SK-N-MC (cell line): ENCODE measurements at regions not wholly inside any gene's neighbourhood (a gene's known extent, or its start where the extent isn't known, plus 50 kb on each side); places are given as distances from the start of the nearest gene placed in this dataset.
A peak's percentile ranks its signal among the peaks of the same experiment; 100 is the strongest.

Source experiments
- DNase-seq: peaks from one replicate; pipeline ENCODE4 v3.0.0-alpha.2; 2011; ENCODE audit warnings: low read depth, low spot score
- H3K27ac ChIP-seq: fragments of 200-600 bp; sonication (generic); 2 replicates; pipeline ENCODE4 v1.5.1; 2016; ENCODE audit warnings: mixed run types
- H3K36me3 ChIP-seq: fragments of 200-600 bp; sonication (generic); 2 replicates; pipeline ENCODE4 v1.6.1; 2017; ENCODE audit warnings: antibody characterized with exemption, low read length, mixed read lengths; ENCODE audit not compliant: insufficient read depth
- H3K4me3 ChIP-seq: fragments of 200-600 bp; sonication (generic); 2 replicates; pipeline ENCODE4 v1.5.1; 2016
- H3K9ac ChIP-seq: fragments of 200-600 bp; sonication (generic); 2 replicates; pipeline ENCODE4 v1.8.0; 2017; ENCODE audit warnings: mixed run types, mixed read lengths; ENCODE audit not compliant: insufficient read length
- H3K9me3 ChIP-seq: fragments of 200-600 bp; sonication (generic); 2 replicates; pipeline ENCODE4 v1.6.1; 2017; ENCODE audit warnings: low read depth, mild to moderate bottlenecking, antibody characterized with exemption, low read length, moderate library complexity, mixed read lengths
- EZH2 ChIP-seq: fragments of 200-600 bp; sonication (generic); IDR thresholded peaks from one replicate; pipeline ENCODE4 v1.6.1; 2017; ENCODE audit warnings: antibody characterized with exemption
- FOXP2 ChIP-seq: optimal IDR thresholded peaks from 2 replicates; pipeline ENCODE3; 2011; ENCODE audit warnings: mild to moderate bottlenecking, moderate library complexity; ENCODE audit not compliant: insufficient read depth; ENCODE audit errors: extremely low read length, control extremely low read depth
- POLR2AphosphoS5 ChIP-seq: IDR thresholded peaks from 2 replicates; pipeline ENCODE4 v1.6.1; 2012; ENCODE audit warnings: mild to moderate bottlenecking, low read depth, low read length, borderline replicate concordance

- Histone ChIP-seq H3K9ac (no peak overlapping the region), H3K27ac (no peak overlapping the region), H3K36me3 (no peaks in the 10 kb centered on the region), H3K9me3 (no peaks in the 10 kb centered on the region), H3K4me3 (no peak overlapping the region)
- no peak for TF ChIP-seq POLR2AphosphoS5
- no peak for TF ChIP-seq EZH2
- TF ChIP-seq FOXP2, result no peak
- DNase-seq, result no peak
Measured at GRCh38 chr4:115279330-115279729, 165.9 kb upstream of the NDST4 start.

GRCh38 chr4:115278830-115279229, 165.4 kb upstream of the NDST4 start:
- Histone ChIP-seq H3K27ac (no peak overlapping the region), H3K4me3 (no peak overlapping the region), H3K9ac (no peak overlapping the region), H3K9me3 (no peaks in the 10 kb centered on the region), H3K36me3 (no peaks in the 10 kb centered on the region)
- TF ChIP-seq POLR2AphosphoS5 (no peak), FOXP2 (no peak), EZH2 (no peak)
- no peak for DNase-seq

- DNase-seq, result no peak
- no peak for TF ChIP-seq FOXP2
- TF ChIP-seq POLR2AphosphoS5, result no peak
- no peak for TF ChIP-seq EZH2
- no peaks in the 10 kb centered on the region for H3K9me3 ChIP-seq
- no peak overlapping the region for H3K9ac ChIP-seq
- H3K27ac ChIP-seq, result peak overlapping the region; percentile 62
- H3K36me3 ChIP-seq, result no peaks in the 10 kb centered on the region
- H3K4me3 ChIP-seq, result no peak overlapping the region
Measured at GRCh38 chr4:115275615-115276014, 162.2 kb upstream of the NDST4 start.

GRCh38 chr4:115274545-115274944, 161.1 kb upstream of the NDST4 start:
- no peak overlapping the region for H3K4me3 ChIP-seq
- no peak overlapping the region for H3K27ac ChIP-seq
- no peak overlapping the region for H3K9ac ChIP-seq
- peak; percentile 60 for DNase-seq
- H3K36me3 ChIP-seq, result no peaks in the 10 kb centered on the region
- no peaks in the 10 kb centered on the region for H3K9me3 ChIP-seq
- no peak for TF ChIP-seq FOXP2
- TF ChIP-seq POLR2AphosphoS5, result peak; percentile 68; the same call in 1 of the 2 replicates
- TF ChIP-seq EZH2, result no peak

- no peak overlapping the region for H3K4me3 ChIP-seq
- H3K9me3 ChIP-seq, result no peaks in the 10 kb centered on the region
- DNase-seq, result no peak
- no peak overlapping the region for H3K27ac ChIP-seq
- TF ChIP-seq POLR2AphosphoS5, result no peak
- TF ChIP-seq FOXP2, result no peak
- TF ChIP-seq EZH2, result no peak
- no peak overlapping the region for H3K9ac ChIP-seq
- H3K36me3 ChIP-seq, result no peaks in the 10 kb centered on the region
Measured at GRCh38 chr4:115272594-115272993, 159.2 kb upstream of the NDST4 start.

GRCh38 chr4:115272185-115272584, 158.8 kb upstream of the NDST4 start:
- no peak for DNase-seq
- TF ChIP-seq FOXP2, result no peak
- no peak for TF ChIP-seq EZH2
- TF ChIP-seq POLR2AphosphoS5, result no peak
- no peak overlapping the region for H3K27ac ChIP-seq
- H3K36me3 ChIP-seq, result no peaks in the 10 kb centered on the region
- no peak overlapping the region for H3K4me3 ChIP-seq
- no peak overlapping the region for H3K9ac ChIP-seq
- H3K9me3 ChIP-seq, result no peaks in the 10 kb centered on the region

- no peaks in the 10 kb centered on the region for H3K9me3 ChIP-seq
- H3K4me3 ChIP-seq, result no peak overlapping the region
- no peak for DNase-seq
- no peak overlapping the region for H3K27ac ChIP-seq
- no peaks in the 10 kb centered on the region for H3K36me3 ChIP-seq
- TF ChIP-seq POLR2AphosphoS5 (no peak), FOXP2 (no peak), EZH2 (no peak)
- no peak overlapping the region for H3K9ac ChIP-seq
Measured at GRCh38 chr4:115260195-115260594, 146.8 kb upstream of the NDST4 start.

GRCh38 chr4:115259642-115260041, 146.2 kb upstream of the NDST4 start:
- DNase-seq, result no peak
- no peaks in the 10 kb centered on the region for H3K9me3 ChIP-seq
- H3K4me3 ChIP-seq, result no peak overlapping the region
- no peaks in the 10 kb centered on the region for H3K36me3 ChIP-seq
- H3K9ac ChIP-seq, result no peak overlapping the region
- TF ChIP-seq EZH2, result no peak
- TF ChIP-seq POLR2AphosphoS5, result no peak
- no peak for TF ChIP-seq FOXP2
- H3K27ac ChIP-seq, result no peak overlapping the region

GRCh38 chr4:115249808-115250207, 136.4 kb upstream of the NDST4 start:
- Histone ChIP-seq H3K9me3 (no peaks in the 10 kb centered on the region), H3K27ac (no peak overlapping the region), H3K36me3 (no peaks in the 10 kb centered on the region), H3K4me3 (no peak overlapping the region), H3K9ac (no peak overlapping the region)
- TF ChIP-seq POLR2AphosphoS5 (no peak), EZH2 (no peak), FOXP2 (no peak)
- no peak for DNase-seq
